K562 (cell line): ENCODE measurements at regions not wholly inside any gene's neighbourhood (a gene's known extent, or its start where the extent isn't known, plus 50 kb on each side); places are given as distances from the start of the nearest gene placed in this dataset.

Experiments used
- CBFB ChIP-seq: sonication (generic); formaldehyde crosslinking; IDR thresholded peaks from 2 replicates; pipeline ENCODE4 v1.4.0; 2020; ENCODE audit warnings: mild to moderate bottlenecking, missing genetic modification reagents
- CBX1 ChIP-seq: sonication (generic); IDR thresholded peaks from 2 replicates; pipeline ENCODE4 v1.6.1; 2016; ENCODE audit warnings: antibody characterized with exemption, low read depth, mild to moderate bottlenecking
- CTCF ChIP-seq, 3 experiments: IDR thresholded peaks in 2 of 3; conservative IDR thresholded peaks in 1 of 3; 2 replicates each; pipeline ENCODE4 v1.5.1; 2011 to 2012; ENCODE audit warnings: low read length in 3 of 3, mild to moderate bottlenecking in 3 of 3, control low read depth in 2 of 3, improper control_type of control experiment in 1 of 3, inconsistent platforms in 1 of 3, low read depth in 1 of 3, mixed read lengths in 1 of 3, moderate library complexity in 1 of 3; ENCODE audit not compliant: insufficient read depth in 2 of 3
- E2F5 ChIP-seq: sonication (generic); formaldehyde crosslinking; IDR thresholded peaks from 2 replicates; pipeline ENCODE4 v1.8.0; 2022; ENCODE audit warnings: mild to moderate bottlenecking, missing genetic modification reagents
- ERF ChIP-seq: fragments of 450-650 bp; formaldehyde crosslinking; IDR thresholded peaks from 2 replicates; pipeline ENCODE4 v1.4.0; 2020; ENCODE audit warnings: mild to moderate bottlenecking, mixed read lengths
- GTF2F1 ChIP-seq: IDR thresholded peaks from 2 replicates; pipeline ENCODE4 v1.6.1; 2011; ENCODE audit warnings: low read depth, low read length, improper control_type of control experiment
- KHSRP ChIP-seq: fragments of 450-650 bp; IDR thresholded peaks from 2 replicates; pipeline ENCODE4 v1.6.1; 2017
- MECOM ChIP-seq: fragments of 250-450 bp; sonication (Bioruptor Pico); IDR thresholded peaks from 2 replicates; pipeline ENCODE4 v1.8.0; 2022; ENCODE audit warnings: inconsistent platforms
- PHB ChIP-seq: fragments of 250-450 bp; sonication (Bioruptor Pico); IDR thresholded peaks from 2 replicates; pipeline ENCODE4 v1.5.0; 2021
- PHF20 ChIP-seq: fragments of 450-650 bp; IDR thresholded peaks from 2 replicates; pipeline ENCODE4 v1.6.1; 2018; ENCODE audit not compliant: partially characterized antibody
- PHTF2 ChIP-seq: fragments of 250-450 bp; sonication (Bioruptor Pico); IDR thresholded peaks from 2 replicates; pipeline ENCODE4 v1.5.0; 2021; ENCODE audit warnings: mild to moderate bottlenecking
- POLR3A ChIP-seq: IDR thresholded peaks from 2 replicates; pipeline ENCODE4 v1.6.1; 2011; ENCODE audit warnings: borderline replicate concordance, mild to moderate bottlenecking, moderate library complexity; ENCODE audit not compliant: insufficient read length, insufficient read depth; ENCODE audit errors: extremely low read depth
- SNIP1 ChIP-seq: fragments of 450-650 bp; IDR thresholded peaks from 2 replicates; pipeline ENCODE4 v1.7.1; 2017; ENCODE audit warnings: low read depth, mild to moderate bottlenecking
- SPI1 ChIP-seq: IDR thresholded peaks from 2 replicates; pipeline ENCODE4 v1.6.1; 2011; ENCODE audit warnings: low read depth, low read length, control low read depth, borderline replicate concordance
- TBL1XR1 ChIP-seq, 2 experiments: IDR thresholded peaks; 2 replicates each; pipeline ENCODE4 v1.6.1; 2012; ENCODE audit warnings: improper control_type of control experiment in 2 of 2, low read length in 2 of 2, mild to moderate bottlenecking in 1 of 2
- TFAP4 ChIP-seq: sonication (generic); formaldehyde crosslinking; IDR thresholded peaks from 2 replicates; pipeline ENCODE4 v1.8.0; 2022; ENCODE audit warnings: missing genetic modification reagents, mild to moderate bottlenecking, moderate library complexity, borderline replicate concordance
- ZNF830 ChIP-seq: fragments of 250-450 bp; sonication (Bioruptor Pico); IDR thresholded peaks from 2 replicates; pipeline ENCODE4 v1.5.0; 2021; ENCODE audit warnings: mild to moderate bottlenecking
- ZSCAN29 ChIP-seq: fragments of 450-650 bp; IDR thresholded peaks from 2 replicates; pipeline ENCODE4 v1.6.1; 2017
- TF ChIP-seq, protein P1 (sequence below): sonication (generic); formaldehyde crosslinking; IDR thresholded peaks from 2 replicates; pipeline ENCODE4 v1.8.0; 2022; ENCODE audit warnings: mild to moderate bottlenecking, missing genetic modification reagents
- TF ChIP-seq, protein P2 (sequence below), 3 experiments: fragments of 200-800 bp in 1 of 3; sonication (Bioruptor generic) in 1 of 3; sonication (generic) in 1 of 3; formaldehyde crosslinking in 1 of 3; IDR thresholded peaks; 2 replicates each; pipeline versions ENCODE4 v1.6.1 to v1.8.0; 2016 to 2022; ENCODE audit warnings: mild to moderate bottlenecking in 2 of 3, missing compliant biosample characterization in 2 of 3, missing genetic modification characterization in 2 of 3, missing genetic modification reagents in 1 of 3
- TF ChIP-seq, protein P3 (sequence below): fragments of 150-350 bp; conservative IDR thresholded peaks from 2 replicates; pipeline ENCODE4 v1.6.1; 2014; ENCODE audit warnings: low read length

DNA sequence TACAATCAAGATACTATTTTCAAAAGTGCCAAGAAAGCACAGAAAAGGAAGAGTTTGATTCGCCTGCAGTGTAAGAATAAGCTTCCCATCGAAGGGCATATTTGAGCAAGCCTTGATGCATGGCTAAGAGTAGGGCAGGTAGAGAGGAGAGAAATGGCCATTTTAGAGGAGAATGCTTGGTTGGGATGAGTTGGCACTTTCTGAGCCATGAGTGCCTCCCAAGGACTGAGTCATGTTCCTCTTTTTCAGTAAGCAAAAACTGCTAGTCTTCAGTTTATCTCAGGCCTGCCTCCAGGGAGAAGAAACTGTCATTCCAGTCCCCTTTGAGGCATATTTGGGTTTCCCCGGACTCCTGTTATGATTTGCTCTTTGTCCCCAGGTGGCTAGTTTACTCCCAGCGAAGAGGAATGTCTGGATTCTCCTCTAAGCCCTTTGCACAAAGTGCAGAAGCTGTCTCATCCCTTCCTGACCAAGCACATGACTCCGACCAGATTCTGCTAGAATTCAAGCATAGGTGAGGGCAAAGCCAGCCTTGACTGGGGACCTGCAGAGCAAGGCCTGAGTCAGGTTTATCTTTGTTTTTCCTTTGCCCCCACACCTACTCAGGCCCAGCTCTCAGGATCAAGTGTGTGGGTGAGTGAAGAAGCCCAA, 115.2 kb downstream of the TTC32 start (continued):
- TF ChIP-seq, protein P1, sequence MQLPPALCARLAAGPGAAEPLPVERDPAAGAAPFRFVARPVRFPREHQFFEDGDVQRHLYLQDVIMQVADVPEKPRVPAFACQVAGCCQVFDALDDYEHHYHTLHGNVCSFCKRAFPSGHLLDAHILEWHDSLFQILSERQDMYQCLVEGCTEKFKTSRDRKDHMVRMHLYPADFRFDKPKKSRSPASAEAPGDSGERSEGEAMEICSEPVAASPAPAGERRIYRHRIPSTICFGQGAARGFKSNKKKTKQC (CRISPR knock-in tag) = no peak
- TF ChIP-seq CTCF (IDR thresholded peaks at IDR 0.05 in 2 of 3, conservative IDR thresholded peaks at IDR 0.05 in 1 of 3; ENCODE audit: insufficient read depth in 2 of 3, low read depth in 1 of 3, low read length in 3 of 3) (no peak), TBL1XR1 (IDR thresholded peaks at IDR 0.05; ENCODE audit: low read length in 2 of 2) (no peak), TFAP4 (no peak), MECOM (CRISPR knock-in tag) (no peak), SNIP1 (no peak), PHF20 (no peak), POLR3A (no peak), ERF (CRISPR knock-in tag) (no peak), E2F5 (CRISPR knock-in tag) (no peak), GTF2F1 (no peak), ZSCAN29 (no peak), ZNF830 (CRISPR knock-in tag) (no peak), PHTF2 (CRISPR knock-in tag) (no peak), PHB (no peak), KHSRP (no peak), CBFB (no peak), CBX1 (no peak), SPI1 (peak; percentile 60; the same call in 1 of the 2 replicates)
- TF ChIP-seq, protein P2, sequence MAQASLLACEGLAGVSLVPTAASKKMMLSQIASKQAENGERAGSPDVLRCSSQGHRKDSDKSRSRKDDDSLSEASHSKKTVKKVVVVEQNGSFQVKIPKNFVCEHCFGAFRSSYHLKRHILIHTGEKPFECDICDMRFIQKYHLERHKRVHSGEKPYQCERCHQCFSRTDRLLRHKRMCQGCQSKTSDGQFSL (CRISPR knock-in tag; IDR thresholded peaks at IDR 0.05) = no peak
- TF ChIP-seq, protein P2 (tag; IDR thresholded peaks at IDR 0.05) = no peak
- TF ChIP-seq, protein P3, sequence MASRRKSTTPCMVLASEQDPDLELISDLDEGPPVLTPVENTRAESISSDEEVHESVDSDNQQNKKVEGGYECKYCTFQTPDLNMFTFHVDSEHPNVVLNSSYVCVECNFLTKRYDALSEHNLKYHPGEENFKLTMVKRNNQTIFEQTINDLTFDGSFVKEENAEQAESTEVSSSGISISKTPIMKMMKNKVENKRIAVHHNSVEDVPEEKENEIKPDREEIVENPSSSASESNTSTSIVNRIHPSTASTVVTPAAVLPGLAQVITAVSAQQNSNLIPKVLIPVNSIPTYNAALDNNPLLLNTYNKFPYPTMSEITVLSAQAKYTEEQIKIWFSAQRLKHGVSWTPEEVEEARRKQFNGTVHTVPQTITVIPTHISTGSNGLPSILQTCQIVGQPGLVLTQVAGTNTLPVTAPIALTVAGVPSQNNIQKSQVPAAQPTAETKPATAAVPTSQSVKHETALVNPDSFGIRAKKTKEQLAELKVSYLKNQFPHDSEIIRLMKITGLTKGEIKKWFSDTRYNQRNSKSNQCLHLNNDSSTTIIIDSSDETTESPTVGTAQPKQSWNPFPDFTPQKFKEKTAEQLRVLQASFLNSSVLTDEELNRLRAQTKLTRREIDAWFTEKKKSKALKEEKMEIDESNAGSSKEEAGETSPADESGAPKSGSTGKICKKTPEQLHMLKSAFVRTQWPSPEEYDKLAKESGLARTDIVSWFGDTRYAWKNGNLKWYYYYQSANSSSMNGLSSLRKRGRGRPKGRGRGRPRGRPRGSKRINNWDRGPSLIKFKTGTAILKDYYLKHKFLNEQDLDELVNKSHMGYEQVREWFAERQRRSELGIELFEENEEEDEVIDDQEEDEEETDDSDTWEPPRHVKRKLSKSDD = no peak
